Left ventricle myocardium superior (tissue), 1 donor: ENCODE measurements at regions not wholly inside any gene's neighbourhood (a gene's known extent, or its start where the extent isn't known, plus 50 kb on each side); places are given as distances from the start of the nearest gene placed in this dataset.
"Not testable (repeated sequence)": the region's sequence is repeated elsewhere in the genome, so short reads cannot be mapped to it uniquely, and the experiment has no call there.

Source experiments
- ATAC-seq: fragments of 200-7000 bp; cut with Tn5 transposase; one replicate; pipeline ENCODE4 v1.9.1; 2020; ENCODE audit warnings: mild to moderate bottlenecking, moderate library complexity
- DNase-seq: peaks from one replicate; pipeline ENCODE4 v3.0.0-alpha.2; 2020
- intact Hi-C: fragments of 100-400 bp; cut with micrococcal nuclease; formaldehyde crosslinking; loops from one replicate; pipeline ENCODE4 v1.11.0; 2022
- donor health status: DM: no; HTN: yes; CAD: no; lungs with severe emphysema.

DNA sequence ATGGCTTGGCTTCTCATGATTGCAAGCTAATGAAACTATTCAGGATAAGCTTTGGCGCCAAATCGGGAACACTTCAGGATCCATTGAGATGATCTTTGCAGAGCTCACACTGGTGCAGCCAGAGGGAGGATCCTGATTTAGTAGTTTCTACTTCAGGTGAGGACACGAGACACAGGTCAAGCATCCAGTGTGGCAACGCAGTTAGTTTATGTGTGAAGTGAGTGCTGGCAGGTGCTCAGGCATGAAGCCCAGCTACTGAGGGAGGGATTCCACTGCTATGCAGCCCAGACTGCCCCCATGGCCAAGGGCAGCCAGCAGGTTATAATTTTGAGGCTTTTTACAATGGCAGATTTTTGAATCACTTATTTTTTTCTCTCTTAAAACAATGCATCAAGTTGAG, 113.5 kb upstream of the PCED1B start:
- ATAC-seq (peak; percentile 88), DNase-seq (peak; percentile 74)
- intact Hi-C loops = no loop called here

DNA sequence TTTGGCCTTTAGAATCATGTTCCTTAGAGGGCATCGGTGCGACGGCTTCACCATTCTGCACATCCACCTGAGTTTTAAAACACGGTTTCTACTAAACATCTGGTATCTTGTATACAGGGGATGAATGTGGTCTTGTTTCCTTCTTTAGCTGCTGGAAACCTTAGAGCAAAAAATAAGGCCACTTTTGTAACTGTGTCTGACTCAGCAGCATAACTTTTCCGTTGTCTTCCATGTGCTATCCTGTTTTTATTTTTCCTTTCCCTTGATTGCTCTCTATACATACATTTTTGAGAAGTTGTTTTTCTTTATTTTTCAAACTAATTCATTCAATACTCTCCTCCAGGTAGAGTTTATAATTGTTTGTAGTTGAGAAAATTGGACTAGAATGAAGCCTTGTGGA, 108.8 kb upstream of the PCED1B start:
- ATAC-seq (no peak), DNase-seq (no peak)
- intact Hi-C loops = no loop called here

DNA sequence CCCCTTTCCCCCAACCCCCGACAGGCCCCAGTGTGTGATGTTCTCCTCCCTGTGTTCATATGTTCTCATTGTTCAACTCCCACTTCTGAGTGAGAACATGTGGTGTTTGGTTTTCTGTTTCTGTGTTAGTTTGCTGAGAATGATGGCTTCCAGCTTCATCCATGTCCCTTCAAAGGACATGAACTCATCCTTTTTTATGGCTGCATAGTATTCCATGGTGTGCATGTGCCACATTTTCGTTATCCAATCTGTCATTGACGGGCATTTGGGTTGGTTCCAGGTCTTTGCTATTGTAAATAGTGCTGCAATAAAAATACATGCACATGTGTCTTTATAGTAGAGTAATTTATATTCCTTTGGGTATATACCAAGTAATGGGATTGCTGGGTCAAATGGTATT, 105.5 kb upstream of the PCED1B start:
- intact Hi-C loops, DNase-seq, ATAC-seq: not testable (repeated sequence)

DNA sequence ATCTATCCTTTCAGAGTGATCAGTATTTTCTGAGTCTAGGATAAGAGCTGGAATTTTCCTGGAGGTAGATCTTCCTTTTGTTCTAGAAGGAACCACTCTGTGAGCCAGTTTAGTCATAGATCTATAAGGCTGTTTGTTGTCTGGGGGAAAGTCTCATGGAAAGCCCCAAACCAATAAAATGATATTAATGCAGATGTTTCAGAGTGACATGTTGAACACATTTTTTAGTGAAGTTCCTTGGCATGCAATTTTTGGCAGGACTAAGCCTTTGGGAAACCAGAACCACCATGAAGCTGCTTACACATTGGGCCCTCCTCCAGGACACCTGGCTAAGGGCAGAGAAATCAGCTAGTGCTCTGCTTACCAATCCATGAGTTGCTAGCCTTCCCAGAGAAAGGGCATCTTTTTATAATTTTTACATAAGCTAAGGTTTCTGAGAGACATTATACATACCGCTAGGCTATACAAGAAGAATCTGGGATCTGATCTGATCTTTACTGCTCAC, 101.5 kb upstream of the PCED1B start:
- DNase-seq (no peak), ATAC-seq (no peak)
- intact Hi-C loops = no loop called here

DNA sequence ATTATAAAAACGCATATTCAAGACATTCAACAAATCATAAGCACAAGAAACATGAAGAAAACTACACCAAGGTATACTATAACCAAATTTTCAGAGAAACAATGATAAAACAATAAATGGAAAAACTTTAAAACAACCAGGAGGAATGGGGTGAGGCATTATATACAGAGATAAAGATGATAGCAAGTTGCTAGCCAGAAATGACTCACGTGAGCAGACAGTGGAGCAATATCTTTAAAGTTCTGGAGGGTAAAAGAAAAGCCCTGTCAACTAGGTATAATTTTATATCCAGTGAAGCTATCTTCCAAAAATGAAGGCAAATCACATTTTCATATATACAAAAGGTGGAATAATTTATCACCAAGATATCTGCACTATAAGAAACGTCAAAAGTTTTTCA, 97.8 kb upstream of the PCED1B start:
- intact Hi-C loops = no loop called here
- ATAC-seq = no peak
- DNase-seq = no peak

DNA sequence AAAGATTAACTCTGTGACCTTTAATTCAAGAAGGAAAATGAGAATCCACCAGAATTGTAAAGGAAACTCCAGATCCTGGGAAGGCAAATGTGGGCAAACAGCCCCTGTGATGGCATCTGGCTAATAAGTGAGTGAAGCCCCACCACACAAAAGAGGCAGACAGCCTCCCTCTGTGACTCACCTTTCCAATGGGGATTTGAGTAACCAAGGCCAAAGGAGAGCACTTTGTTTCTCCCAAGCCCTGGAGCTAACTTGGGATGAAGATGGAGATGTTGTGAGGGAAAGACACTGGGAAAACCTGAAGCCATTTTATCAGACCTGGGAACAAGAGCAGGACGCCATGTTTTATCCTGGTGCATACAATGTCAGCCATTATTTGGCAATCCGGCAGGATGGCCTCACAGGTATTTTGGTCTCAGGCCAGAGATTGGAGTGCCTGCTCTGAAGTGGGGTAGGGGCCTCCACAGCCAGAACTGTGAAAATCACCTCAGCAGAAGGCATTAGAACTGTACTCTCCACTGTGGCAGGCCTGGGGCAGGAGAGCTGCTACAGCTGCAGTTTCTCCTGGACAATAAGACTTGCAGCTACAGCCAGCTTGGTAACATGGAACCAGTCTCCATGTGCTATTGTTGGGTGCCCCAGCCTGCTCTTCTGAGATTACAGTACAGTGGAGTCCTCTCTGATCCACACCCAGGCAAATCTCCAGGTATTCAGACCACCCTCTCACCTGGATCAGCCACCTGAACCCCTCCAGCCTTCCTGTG, 96.6 kb upstream of the PCED1B start:
- DNase-seq = no peak
- intact Hi-C loops = no loop called here
- ATAC-seq = no peak

DNA sequence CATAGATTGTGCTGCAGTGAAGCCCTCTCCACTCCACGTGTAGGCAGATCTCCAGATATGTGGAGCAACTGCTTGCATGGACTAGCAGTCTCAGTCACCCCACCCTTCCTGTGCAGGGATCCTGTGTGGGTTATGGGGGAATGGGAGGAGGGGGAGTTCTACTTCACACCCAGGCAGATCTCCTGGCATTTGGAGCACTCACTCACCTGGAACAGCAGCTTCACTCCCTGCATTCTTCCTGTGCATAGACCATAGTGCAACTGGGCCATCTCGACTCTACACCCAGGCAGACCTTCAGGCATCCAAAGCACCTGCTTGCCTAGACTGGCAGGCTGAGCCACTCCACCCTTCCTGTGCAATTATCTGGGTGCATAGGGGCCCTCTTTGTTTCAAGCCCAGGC, 96.0 kb upstream of the PCED1B start:
- ATAC-seq (no peak), DNase-seq (no peak)
- intact Hi-C loops = no loop called here

DNA sequence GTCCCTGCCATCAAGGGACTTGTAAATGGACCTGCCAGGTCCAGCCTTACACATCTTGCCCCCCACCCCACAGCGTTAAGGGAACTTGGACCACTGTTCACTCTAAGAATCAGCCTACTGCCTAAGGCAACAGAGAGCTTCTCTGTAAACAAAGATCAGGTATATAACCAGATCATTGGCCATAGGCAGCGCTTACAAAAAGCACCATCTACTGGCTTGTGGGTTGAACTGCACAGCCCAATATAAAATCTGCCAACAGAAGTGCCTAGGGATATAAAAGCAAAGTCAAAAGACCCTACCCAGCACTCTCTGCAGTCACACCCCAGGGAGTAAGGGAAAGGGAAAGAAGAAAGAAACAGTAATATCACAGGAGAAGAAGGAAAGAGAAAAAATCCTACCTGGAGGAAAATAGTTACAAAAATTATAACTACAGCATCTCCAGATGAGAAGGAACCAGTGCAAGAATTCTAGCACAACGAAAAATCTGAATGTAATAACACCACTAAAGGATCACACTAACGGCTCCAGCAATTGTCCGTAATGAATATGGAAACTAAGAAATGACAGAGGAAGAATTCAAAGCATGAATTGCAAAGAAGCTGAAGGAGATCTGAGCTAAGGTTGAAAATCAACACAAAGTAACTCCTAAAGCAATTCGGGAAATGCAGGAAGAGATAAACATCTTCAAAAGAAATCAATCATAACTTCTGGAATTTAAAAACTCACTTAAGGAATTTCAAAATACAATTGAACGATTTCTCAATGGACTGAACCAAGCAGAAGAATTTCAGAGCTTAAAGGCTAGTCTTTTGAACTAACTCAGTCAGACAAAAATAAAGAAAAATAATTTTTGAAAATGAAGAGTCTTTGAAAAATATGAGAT, 95.2 kb upstream of the PCED1B start:
- DNase-seq = no peak
- ATAC-seq = peak; percentile 73
- intact Hi-C loops = no loop called here

DNA sequence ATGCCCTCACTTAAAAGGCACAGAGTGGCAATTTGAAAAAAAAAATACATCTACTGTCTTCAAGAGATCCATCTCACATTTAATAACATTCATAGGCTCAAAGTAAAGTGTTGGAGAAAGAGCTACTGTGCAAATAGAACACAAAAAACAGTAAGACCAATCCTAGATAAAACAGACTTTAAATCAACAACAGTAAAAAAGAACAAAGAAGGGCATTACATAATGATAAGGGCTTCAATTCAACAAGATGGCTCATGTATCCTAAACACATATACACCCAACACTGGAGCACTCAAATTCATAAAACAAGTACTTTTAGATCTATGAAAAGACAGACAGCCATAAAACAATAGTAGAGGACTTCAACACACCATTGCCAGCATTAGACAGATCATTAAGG, 93.6 kb upstream of the PCED1B start:
- intact Hi-C loops = no loop called here
- ATAC-seq (no peak), DNase-seq (no peak)

DNA sequence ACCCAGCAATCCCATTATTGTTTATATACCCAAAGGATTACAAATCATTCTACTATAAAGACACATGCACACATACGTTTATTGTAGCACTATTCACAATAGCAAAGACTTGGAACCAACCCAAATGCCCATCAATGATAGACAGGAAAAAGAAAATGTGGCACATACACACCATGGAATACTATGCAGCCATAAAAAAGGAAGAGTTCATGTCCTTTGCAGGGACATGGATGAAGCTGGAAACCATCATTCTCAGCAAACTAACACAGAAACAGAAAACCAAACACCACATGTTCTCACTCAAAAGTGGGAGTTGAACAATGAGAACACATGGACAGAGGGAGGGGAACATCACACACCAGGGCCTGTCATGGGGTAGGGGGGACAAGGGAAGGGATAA, 91.3 kb upstream of the PCED1B start:
- ATAC-seq, intact Hi-C loops, DNase-seq: not testable (repeated sequence)

DNA sequence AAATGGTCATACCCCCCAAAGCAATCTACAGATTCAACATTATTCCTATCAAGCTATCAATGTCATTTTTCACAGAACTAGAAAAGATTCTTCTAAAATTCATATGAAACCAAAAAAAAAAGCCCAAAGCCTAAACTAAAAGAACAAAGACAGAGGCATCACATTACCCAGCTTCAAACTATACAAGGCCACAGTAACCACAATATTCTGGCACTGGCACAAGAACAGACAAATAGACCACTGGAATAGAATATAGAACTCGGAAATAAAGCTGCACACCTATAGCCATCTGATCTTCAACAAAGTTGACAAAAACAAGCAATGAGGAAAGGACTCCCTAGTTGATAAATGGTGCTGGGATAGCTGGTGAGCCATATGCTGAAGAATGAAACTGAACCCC, 89.2 kb upstream of the PCED1B start:
- intact Hi-C loops = no loop called here
- ATAC-seq = no peak
- no peak for DNase-seq

DNA sequence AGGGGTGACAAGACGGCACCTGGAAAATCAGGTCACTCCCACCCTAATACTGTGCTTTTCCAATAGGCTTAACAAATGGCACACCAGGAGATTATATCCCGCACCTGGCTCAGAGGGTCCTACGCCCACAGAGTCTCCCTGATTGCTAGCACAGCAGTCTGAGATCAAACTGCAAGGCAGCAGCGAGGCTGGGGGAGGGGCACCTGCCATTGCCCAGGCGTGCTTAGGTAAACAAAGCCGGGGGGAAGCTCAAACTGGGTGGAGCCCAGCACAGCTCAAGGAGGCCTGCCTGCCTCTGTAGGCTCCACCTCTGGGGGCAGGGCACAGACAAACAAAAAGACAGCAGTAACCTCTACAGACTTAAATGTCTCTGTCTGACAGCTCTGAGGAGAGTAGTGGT, 87.4 kb upstream of the PCED1B start:
- intact Hi-C loops, ATAC-seq: not testable (repeated sequence)

DNA sequence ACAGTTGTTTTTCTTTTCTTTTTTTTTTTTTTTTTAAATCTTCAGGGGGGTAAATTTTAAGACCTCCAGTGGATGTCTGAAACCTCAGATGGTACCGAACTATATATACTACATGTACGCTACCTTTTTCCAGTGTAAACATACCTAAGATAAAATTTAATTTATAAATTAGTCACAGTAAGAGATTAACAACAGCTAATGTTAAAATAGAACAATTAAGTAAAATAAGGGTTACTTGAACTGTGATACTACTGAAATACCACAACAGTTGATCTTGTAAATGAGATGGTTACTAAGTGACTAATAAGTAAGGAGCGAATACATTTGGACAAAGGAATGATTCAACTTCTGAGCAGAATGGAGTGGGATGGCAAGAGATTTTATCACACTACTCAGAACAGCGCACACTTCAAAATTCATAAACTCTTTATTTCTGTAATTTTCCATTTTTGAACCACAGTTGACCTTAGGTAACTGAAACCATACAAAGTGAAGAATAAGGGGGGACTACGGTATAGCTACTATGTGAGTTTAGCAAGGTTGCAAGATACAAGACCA, 80.5 kb upstream of the PCED1B start:
- DNase-seq = no peak
- intact Hi-C loops = no loop called here
- no peak for ATAC-seq

More for the DNA sequence above, 87.4 kb upstream of the PCED1B start:
- not testable (repeated sequence) for DNase-seq

DNA sequence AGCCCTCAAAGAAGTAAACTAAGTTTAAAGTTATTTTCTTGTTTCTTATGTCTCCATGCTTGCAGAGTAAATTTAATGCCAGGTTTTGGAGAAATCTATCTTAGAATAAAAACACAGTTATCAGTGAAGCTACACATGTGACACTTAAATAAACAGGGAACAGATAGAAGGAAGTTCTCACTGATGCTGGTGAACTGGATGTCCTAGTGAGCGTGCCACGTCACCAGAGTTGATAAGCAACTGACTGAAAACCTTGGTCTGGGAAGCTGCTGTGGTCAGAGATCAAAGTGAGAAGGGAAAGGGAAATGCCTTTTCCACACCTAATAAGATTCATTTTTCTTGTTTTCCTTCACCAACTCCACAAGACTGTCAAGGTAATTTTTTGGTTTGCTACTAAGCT, 74.8 kb upstream of the PCED1B start:
- ATAC-seq (no peak), DNase-seq (no peak)

DNA sequence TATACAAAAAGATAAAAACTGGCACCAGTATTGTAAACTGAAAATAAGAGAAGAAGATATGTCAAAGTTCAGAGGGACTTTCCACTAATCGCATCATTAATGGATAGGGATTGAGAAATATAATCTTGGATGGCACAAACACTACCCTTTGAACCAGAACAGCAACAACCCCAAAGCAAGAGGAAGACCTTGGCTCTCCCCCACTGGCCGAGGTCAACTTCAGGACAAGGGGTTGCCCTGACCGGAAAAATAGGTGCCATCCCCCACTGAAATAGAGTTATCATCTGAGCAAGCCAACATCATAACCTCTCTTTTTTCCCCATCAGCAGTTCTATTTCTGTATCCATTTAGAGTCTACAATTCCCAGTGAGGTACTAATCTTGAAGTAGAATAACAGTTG, 72.4 kb upstream of the PCED1B start:
- ATAC-seq = no peak
- intact Hi-C loops = no loop called here
- DNase-seq = no peak

More for the DNA sequence above, 74.8 kb upstream of the PCED1B start:
- intact Hi-C loops = no loop called here

DNA sequence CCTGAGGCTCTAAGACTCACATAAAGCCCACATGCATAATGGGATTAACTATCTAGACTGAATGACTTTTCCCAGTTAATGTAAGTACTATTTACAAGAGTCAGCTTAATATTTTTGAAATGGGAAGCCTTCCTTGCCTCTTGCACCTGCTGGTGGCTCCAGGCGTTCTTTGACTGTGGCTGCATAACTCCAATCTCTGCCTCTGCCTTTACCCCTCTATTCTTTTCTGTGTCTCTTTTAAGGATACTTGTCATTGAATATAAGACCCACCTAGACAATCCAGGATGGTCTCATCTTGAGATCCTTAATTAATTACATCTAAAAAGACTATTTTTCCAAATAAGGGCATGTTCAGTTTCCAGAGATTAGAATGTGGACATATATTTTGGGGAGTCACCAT, 66.9 kb upstream of the PCED1B start:
- no peak for ATAC-seq
- DNase-seq = no peak

DNA sequence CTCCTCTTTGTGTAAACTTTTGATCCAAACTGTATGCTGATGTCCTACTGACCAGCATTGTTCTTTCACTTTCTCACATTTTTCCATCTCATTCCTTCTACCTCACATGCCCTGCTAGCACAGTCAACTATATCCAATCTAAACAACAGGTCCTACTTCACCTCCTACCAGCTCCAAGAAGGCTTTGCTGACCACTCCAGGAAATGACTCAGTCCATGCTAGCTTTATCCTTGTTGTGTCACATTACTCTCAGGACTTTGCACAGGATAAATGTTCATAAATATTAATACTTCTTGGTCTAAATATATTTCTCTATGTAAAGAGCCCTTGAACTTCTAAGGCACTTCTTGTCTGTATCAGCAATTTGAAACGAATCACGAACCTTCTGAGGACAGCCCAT, 64.9 kb upstream of the PCED1B start:
- no peak for ATAC-seq
- DNase-seq = no peak
- intact Hi-C loops = no loop called here

More for the DNA sequence above, 66.9 kb upstream of the PCED1B start:
- intact Hi-C loops = no loop called here

DNA sequence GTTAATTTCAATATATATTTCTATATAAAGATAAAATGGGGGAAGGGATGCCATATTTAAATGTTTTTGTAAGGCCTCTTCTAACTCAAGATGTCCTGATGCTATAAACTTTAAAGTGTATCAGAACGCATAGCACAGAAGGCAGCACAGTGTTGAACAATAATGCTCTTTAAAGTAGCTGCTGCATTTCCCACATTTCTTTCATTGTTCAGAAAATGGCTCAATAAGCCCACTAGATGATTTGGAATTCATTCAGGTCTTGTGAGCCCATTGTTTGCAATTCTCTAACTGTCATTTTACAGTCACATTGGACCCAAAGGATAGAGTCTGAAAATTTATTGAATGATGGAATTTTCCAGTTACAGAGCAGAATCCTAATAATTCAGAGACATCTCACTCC, 64.0 kb upstream of the PCED1B start:
- DNase-seq (no peak), ATAC-seq (no peak)
- intact Hi-C loops = no loop called here

DNA sequence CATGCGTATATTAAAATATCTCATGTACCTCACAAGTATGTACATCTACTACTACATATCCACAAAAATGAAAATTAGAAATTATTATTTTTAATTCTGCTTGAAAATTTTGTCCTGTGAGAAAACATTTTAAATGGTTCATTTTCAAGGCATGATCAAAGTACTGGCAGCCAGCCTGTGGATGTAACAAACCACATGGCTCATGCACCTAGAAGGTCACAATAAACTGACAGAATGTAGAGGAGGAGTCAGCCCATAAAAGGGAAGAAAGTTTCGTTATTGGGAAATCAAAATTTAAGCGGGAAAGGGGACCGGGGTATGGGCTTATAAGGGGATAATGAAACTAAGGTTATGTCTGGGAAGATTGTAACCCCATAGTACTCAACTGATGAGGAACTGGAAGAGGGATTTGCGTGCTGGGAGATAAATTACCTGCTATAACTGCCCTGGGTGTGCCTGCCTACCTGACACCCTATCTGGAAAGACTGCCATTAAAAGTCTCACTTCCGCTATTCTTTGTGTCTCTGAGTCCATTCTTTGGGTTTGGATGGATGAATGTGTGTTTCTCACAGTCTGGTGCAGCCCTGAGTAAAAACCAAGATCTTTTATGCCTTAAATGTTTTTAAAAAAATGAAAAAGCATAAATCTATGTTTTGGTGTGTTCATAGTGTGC, 62.2 kb upstream of the PCED1B start:
- ATAC-seq (no peak), DNase-seq (no peak)
- intact Hi-C loops = no loop called here
